GM23338 (cell line): ENCODE measurements at regions not wholly inside any gene's neighbourhood (a gene's known extent, or its start where the extent isn't known, plus 50 kb on each side); places are given as distances from the start of the nearest gene placed in this dataset.

Experiments used
- POLR2AphosphoS5 ChIP-seq: IDR thresholded peaks from 2 replicates; pipeline ENCODE4 v1.6.1; 2016; ENCODE audit warnings: antibody characterized with exemption, low read depth
- TF ChIP-seq, protein P1 (sequence below), 2 experiments: fragments of 200-600 bp in 1 of 2; sonication (generic) in 1 of 2; conservative IDR thresholded peaks; 2 replicates each; pipeline versions ENCODE4 v1.5.1 to v1.6.1; 2016 to 2017; ENCODE audit warnings: antibody characterized with exemption in 2 of 2, low read depth in 2 of 2, mild to moderate bottlenecking in 2 of 2, moderate library complexity in 1 of 2

DNA sequence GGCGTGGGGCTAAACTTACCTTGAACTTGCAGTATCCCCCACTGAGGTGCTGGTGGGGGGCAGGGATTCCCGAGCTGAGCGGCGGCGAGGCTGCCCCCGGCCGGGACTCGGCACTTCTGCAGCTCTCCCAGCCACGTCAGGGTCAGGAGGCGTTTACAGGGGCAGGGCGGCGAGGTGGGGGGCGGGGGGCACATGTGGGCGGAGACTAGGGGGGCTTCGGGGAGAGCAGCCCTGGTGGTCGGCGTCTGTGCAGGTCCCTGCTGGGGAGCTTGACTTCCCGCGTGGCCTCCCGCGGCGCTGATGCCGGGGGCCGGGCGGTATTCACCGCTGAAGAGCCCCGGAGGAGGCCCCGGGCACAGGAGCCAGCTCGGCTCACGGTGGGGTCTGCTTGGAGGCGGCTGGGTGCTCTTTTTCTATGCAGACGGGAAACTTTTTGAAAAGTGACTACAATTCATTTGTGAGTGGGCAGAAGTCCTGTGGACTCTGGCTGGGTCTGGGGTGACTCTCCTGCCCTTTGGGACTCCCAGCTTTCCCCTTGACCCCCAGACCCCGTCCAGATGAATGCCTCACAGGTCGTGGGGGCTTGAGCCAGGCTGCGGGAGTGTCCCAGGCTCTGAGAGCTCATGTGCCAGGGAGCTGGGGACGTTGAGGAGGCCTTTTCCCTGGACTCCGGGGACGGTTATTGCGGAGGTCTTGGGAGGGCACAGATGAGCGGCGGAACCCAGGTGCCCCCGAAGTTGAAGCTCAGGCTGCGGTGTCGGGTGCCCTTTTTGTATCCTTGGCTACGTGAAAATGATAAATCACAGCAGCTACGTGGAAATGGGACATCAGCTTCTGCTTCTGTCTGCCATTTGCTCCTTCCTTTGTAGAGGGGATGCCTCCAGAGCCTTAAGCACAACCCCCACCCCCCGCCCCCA is 75.9 kb upstream of the GATA5 start:
- TF ChIP-seq, protein P1, sequence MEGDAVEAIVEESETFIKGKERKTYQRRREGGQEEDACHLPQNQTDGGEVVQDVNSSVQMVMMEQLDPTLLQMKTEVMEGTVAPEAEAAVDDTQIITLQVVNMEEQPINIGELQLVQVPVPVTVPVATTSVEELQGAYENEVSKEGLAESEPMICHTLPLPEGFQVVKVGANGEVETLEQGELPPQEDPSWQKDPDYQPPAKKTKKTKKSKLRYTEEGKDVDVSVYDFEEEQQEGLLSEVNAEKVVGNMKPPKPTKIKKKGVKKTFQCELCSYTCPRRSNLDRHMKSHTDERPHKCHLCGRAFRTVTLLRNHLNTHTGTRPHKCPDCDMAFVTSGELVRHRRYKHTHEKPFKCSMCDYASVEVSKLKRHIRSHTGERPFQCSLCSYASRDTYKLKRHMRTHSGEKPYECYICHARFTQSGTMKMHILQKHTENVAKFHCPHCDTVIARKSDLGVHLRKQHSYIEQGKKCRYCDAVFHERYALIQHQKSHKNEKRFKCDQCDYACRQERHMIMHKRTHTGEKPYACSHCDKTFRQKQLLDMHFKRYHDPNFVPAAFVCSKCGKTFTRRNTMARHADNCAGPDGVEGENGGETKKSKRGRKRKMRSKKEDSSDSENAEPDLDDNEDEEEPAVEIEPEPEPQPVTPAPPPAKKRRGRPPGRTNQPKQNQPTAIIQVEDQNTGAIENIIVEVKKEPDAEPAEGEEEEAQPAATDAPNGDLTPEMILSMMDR (conservative IDR thresholded peaks at IDR 0.05; ENCODE audit: low read depth in 2 of 2), result no peak
- no peak for TF ChIP-seq POLR2AphosphoS5
